ENCODE measurements at regions not wholly inside any gene's neighbourhood (a gene's known extent, or its start where the extent isn't known, plus 50 kb on each side); places are given as distances from the start of the nearest gene placed in this dataset.
"Not testable (repeated sequence)": the region's sequence is repeated elsewhere in the genome, so short reads cannot be mapped to it uniquely, and the experiment has no call there.

DNA sequence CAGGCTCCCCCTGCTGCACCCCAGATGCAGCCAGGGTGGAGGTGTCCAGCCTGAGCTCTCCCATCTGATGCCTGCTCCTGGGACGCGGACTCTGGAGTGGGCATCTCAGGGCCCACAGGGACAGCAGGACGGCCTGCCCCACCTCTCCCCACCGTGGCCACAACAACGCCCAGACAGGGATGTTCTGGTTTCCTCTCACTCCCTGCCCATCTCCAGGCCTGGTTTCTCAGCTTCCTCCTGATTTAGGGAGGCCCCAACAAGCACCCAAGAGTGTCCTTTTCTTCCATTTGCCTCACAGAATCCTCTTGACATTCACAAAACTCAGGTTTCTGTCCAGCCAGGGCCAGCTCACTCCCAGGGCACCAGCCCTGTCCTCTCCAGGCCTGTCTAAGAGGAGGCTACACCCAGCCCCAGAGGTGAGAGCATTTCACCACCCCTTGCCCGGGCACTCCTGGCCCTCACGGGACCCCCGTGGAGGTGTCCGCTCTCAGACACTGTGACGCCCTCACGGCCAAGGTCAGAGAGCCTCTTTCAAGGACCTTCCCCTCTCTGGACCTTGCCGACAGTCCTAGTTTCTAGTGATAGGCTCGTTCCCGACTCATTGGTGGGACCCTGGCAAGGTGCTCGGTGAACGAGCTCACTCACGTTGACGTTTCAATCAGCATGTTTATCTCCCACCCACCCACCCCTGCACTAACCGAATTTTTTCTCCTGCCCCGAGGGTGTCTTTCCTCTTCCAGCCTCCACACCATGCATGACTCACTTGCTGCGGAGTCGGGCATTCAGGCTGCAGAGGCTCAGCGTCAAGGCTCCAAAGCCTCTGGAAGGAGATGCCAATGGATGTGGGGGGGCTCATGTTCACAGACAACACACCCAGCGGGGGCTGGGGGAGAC lies 62.0 kb upstream of the UNC5A start:
- no peak for DNase-seq (ENCODE audit: low spot score)

DNA sequence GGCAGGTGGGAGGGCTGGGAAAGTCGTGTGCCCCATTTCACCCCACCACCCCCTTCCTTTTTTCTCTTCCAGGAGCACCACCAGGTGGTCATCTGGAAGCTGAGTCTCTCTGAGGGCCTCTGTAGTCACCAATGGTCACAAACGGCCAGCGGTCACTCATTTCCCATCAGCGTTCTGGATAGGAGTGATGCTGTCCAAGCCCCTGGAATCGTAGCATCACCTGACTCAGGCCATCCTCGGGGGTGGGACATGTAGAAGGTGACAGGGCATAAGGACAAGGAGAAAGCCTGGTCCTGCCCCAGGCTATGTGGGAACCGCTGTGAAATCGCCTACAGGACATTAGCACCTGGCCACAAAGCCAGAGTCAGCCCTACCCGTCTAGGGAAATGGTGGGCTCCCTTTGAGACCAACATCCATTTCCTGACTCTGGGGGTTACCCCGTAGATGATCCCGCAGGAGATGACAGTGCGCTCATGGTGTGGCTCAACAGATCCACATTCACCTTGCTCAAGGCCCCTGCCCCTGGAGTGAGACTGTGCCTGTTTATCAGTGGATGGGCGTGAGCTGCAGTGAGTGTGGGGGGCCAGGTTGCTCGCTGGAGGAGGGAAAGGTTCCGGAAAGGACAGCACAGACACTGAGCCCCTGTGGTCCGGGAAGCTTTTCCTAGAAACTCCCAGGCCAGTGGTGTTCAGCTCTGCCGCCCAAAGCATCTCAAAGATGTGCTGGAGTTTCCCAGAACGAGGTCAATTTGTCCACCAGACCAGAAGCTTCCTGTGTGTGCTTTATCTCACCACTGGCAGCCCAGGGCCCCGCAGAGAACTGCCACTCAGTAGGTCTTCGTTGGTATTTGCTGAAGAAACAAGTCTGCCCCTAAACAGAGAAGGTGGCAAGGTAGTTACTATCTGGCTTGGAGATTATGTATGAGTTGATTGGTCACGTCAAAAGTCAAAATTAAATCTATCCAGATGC lies 61.1 kb upstream of the UNC5A start:
- no peak for DNase-seq (ENCODE audit: low spot score)

DNA sequence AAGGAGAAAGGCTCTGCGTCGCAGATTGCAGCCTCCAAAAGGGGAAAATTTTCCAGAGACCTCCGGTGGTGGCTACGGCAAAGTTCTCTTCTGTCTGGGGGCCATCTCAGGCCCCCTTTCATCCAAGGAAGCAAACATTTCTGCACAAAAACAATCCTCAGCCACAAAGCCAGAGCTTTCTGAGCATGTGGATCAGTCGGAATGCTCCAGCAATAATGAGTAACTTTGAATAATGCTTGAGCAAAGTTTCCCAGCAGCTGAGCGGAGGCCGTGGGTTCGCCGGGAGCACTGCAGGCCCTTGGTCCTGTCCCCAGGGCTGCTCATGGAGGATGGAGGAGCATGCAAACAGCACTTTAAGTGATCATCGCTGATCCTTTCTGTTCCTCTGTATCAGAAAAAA lies 60.2 kb upstream of the UNC5A start:
- DNase-seq (ENCODE audit: low spot score) = no peak

DNA sequence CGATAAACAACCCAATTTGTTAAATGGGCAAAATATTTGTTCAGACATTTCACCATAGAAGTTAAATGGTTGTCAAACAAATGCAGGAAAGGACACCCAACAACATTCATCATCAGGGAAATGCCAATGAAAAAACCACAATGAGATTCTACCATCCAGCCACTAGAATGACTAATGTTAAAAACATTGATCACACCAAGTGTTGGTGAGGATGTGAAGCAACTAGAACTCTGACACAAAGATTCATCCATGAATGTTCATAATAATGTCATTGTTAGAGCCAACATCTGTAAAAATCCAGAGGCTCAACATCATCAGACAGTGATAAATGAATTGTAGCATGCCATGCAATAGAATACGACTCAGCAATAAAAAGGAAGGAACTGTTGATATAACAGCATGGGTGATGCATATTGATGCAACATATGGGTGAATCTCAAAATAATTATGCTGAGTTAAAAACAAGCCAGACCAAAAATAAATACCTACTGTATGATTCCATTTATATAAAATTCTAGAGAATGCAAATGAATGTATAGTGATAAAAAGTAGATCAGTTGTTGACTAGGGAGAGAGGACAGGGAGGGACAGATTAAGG lies 55.9 kb upstream of the UNC5A start:
- no peak for DNase-seq (ENCODE audit: low spot score)

GRCh38 chr5:176755593-176755992 lies 54.8 kb upstream of the UNC5A start:
- not testable (repeated sequence) for DNase-seq (ENCODE audit: low spot score)

- not testable (repeated sequence) for DNase-seq (ENCODE audit: low spot score)
Observed at GRCh38 chr5:176757569-176757968, 52.8 kb upstream of the UNC5A start.
